Mesendoderm (in vitro differentiated cells): ENCODE measurements at regions not wholly inside any gene's neighbourhood (a gene's known extent, or its start where the extent isn't known, plus 50 kb on each side); places are given as distances from the start of the nearest gene placed in this dataset.
"Not testable (repeated sequence)": the region's sequence is repeated elsewhere in the genome, so short reads cannot be mapped to it uniquely, and the experiment has no call there.

Source experiments
- DNase-seq: peaks from one replicate; pipeline ENCODE4 v3.0.0; 2013
- H2AK5ac ChIP-seq: 2 replicates; pipeline ENCODE4 v1.6.1; 2013; ENCODE audit warnings: low read length, inconsistent platforms
- H2BK120ac ChIP-seq: 2 replicates; pipeline ENCODE4 v1.6.1; 2013; ENCODE audit warnings: low read depth, mild to moderate bottlenecking, low read length, moderate library complexity, mixed read lengths
- H2BK15ac ChIP-seq: replicated peaks from 2 replicates; pipeline ENCODE4 v1.6.1; 2013; ENCODE audit warnings: low read depth, mild to moderate bottlenecking, moderate library complexity
- H2BK5ac ChIP-seq: 2 replicates; pipeline ENCODE4 v1.6.1; 2013; ENCODE audit warnings: low read length, inconsistent platforms
- H3K18ac ChIP-seq: 2 replicates; pipeline ENCODE4 v1.6.1; 2013; ENCODE audit warnings: mild to moderate bottlenecking, low read length, mixed read lengths
- H3K23ac ChIP-seq: one replicate; pipeline ENCODE4 v1.6.1; 2013; ENCODE audit warnings: low read length
- H3K27ac ChIP-seq: 2 replicates; pipeline ENCODE4 v1.5.1; 2013; ENCODE audit warnings: low read depth, mild to moderate bottlenecking, inconsistent platforms, low read length, moderate library complexity
- H3K27me3 ChIP-seq: 2 replicates; pipeline ENCODE4 v1.6.1; 2013; ENCODE audit warnings: low read length, control low read depth, mild to moderate bottlenecking, inconsistent platforms; ENCODE audit not compliant: insufficient read depth, poor library complexity
- H3K36me3 ChIP-seq: 2 replicates; pipeline ENCODE4 v1.6.1; 2013; ENCODE audit warnings: low read length, inconsistent platforms; ENCODE audit not compliant: control insufficient read depth, insufficient read depth
- H3K4ac ChIP-seq: one replicate; pipeline ENCODE4 v1.6.1; 2013; ENCODE audit warnings: low read depth, mild to moderate bottlenecking, low read length, moderate library complexity
- H3K4me1 ChIP-seq: 2 replicates; pipeline ENCODE4 v1.6.1; 2013; ENCODE audit warnings: low read depth, low read length, inconsistent platforms; ENCODE audit not compliant: control insufficient read depth
- H3K4me2 ChIP-seq: 2 replicates; pipeline ENCODE4 v1.6.1; 2013; ENCODE audit warnings: low read length
- H3K4me3 ChIP-seq: 2 replicates; pipeline ENCODE4 v1.5.1; 2013; ENCODE audit warnings: mild to moderate bottlenecking, low read length
- H3K56ac ChIP-seq: one replicate; pipeline ENCODE4 v1.6.1; 2013; ENCODE audit warnings: low read length
- H3K79me1 ChIP-seq: 2 replicates; pipeline ENCODE4 v1.6.1; 2013; ENCODE audit warnings: low read length, inconsistent platforms
- H3K79me2 ChIP-seq: 2 replicates; pipeline ENCODE4 v1.6.1; 2013; ENCODE audit warnings: mild to moderate bottlenecking, low read length; ENCODE audit not compliant: control insufficient read depth, insufficient read depth
- H3K9ac ChIP-seq: 2 replicates; pipeline ENCODE4 v1.6.1; 2013; ENCODE audit warnings: low read length, inconsistent platforms
- H4K5ac ChIP-seq: one replicate; pipeline ENCODE4 v1.6.1; 2013; ENCODE audit warnings: low read length
- H4K8ac ChIP-seq: one replicate; pipeline ENCODE4 v1.6.1; 2013; ENCODE audit warnings: low read depth, mild to moderate bottlenecking, control low read depth, low read length, moderate library complexity
- whole genome bisulfite sequencing: extraction: QIAGEN DNeasy Blood & Tissue Kit; methylation state at CpG from one replicate; pipeline ENCODE4 v1.1.7; 2013; ENCODE audit warnings: low lambda C conversion rate, missing lambda C conversion rate; ENCODE audit not compliant: insufficient coverage; ENCODE audit errors: extremely low coverage; 5-methylcytosine and 5-hydroxymethylcytosine counted together

- H3K27ac ChIP-seq, H3K4me3 ChIP-seq, H3K4me1 ChIP-seq, H2BK15ac ChIP-seq, H3K27me3 ChIP-seq, H2BK5ac ChIP-seq, H3K79me2 ChIP-seq, H2BK120ac ChIP-seq, H2AK5ac ChIP-seq, H3K4ac ChIP-seq, H3K18ac ChIP-seq, DNase-seq, H3K4me2 ChIP-seq, H3K36me3 ChIP-seq, H3K56ac ChIP-seq, H3K23ac ChIP-seq, H4K5ac ChIP-seq, H3K9ac ChIP-seq, H3K79me1 ChIP-seq, H4K8ac ChIP-seq: not testable (repeated sequence)
- WGBS, result no CpG with 5 or more reads among the region's 4 CpGs
Measured at GRCh38 chr14:106798166-106798565, 1271.8 kb downstream of the TMEM121 start.

GRCh38 chr14:106802413-106803364, 1276.3 kb downstream of the TMEM121 start:
- WGBS, result no CpG with 5 or more reads among the region's 26 CpGs
- no peaks in the 10 kb centered on the region for H3K79me2 ChIP-seq
- no peak for DNase-seq
- H2BK5ac ChIP-seq, result no peak overlapping the region
- no peak overlapping the region for H3K27ac ChIP-seq
- H3K23ac ChIP-seq, result no peak overlapping the region
- no peak overlapping the region for H3K9ac ChIP-seq
- H3K56ac ChIP-seq, result no peak overlapping the region
- H3K36me3 ChIP-seq, result no peaks in the 10 kb centered on the region
- no peak overlapping the region for H2BK120ac ChIP-seq
- no peaks in the 10 kb centered on the region for H3K4me1 ChIP-seq
- H3K79me1 ChIP-seq, result no peaks in the 10 kb centered on the region
- H3K4me3 ChIP-seq, result no peak overlapping the region
- no peaks in the 10 kb centered on the region for H3K27me3 ChIP-seq
- no peak overlapping the region for H3K18ac ChIP-seq
- H4K8ac ChIP-seq, result no peak overlapping the region
- no peak overlapping the region for H4K5ac ChIP-seq
- H2BK15ac ChIP-seq, result no peak overlapping the region
- H2AK5ac ChIP-seq, result no peak overlapping the region
- H3K4me2 ChIP-seq, result no peak overlapping the region
- no peak overlapping the region for H3K4ac ChIP-seq

- Histone ChIP-seq H3K27ac (no peak overlapping the region), H3K9ac (no peak overlapping the region), H3K4ac (no peak overlapping the region), H3K79me2 (no peaks in the 10 kb centered on the region), H3K36me3 (no peaks in the 10 kb centered on the region), H3K56ac (no peak overlapping the region), H3K79me1 (no peaks in the 10 kb centered on the region), H3K4me1 (no peaks in the 10 kb centered on the region), H2AK5ac (no peak overlapping the region), H4K5ac (no peak overlapping the region), H3K4me2 (no peak overlapping the region), H3K23ac (no peak overlapping the region), H2BK5ac (no peak overlapping the region), H4K8ac (no peak overlapping the region), H3K18ac (no peak overlapping the region), H2BK120ac (no peak overlapping the region), H2BK15ac (no peak overlapping the region), H3K4me3 (no peak overlapping the region), H3K27me3 (no peaks in the 10 kb centered on the region)
- DNase-seq, result no peak
- no CpG with 5 or more reads among the region's 6 CpGs for WGBS
Measured at GRCh38 chr14:106803379-106803778, 1277.0 kb downstream of the TMEM121 start.

GRCh38 chr14:106807493-106807892, 1281.1 kb downstream of the TMEM121 start:
- no peak overlapping the region for H3K23ac ChIP-seq
- H3K9ac ChIP-seq, result no peak overlapping the region
- H4K8ac ChIP-seq, result no peak overlapping the region
- H3K27ac ChIP-seq, result no peak overlapping the region
- WGBS, result no CpG with 5 or more reads among the region's 3 CpGs
- no peaks in the 10 kb centered on the region for H3K79me1 ChIP-seq
- H2BK120ac ChIP-seq, result no peak overlapping the region
- no peaks in the 10 kb centered on the region for H3K36me3 ChIP-seq
- H2AK5ac ChIP-seq, result no peak overlapping the region
- H3K18ac ChIP-seq, result no peak overlapping the region
- H3K79me2 ChIP-seq, result no peaks in the 10 kb centered on the region
- H3K27me3 ChIP-seq, result no peaks in the 10 kb centered on the region
- no peaks in the 10 kb centered on the region for H3K4me1 ChIP-seq
- H3K4me3 ChIP-seq, result no peak overlapping the region
- no peak overlapping the region for H4K5ac ChIP-seq
- no peak overlapping the region for H3K56ac ChIP-seq
- no peak for DNase-seq
- H2BK15ac ChIP-seq, result no peak overlapping the region
- H2BK5ac ChIP-seq, result no peak overlapping the region
- no peak overlapping the region for H3K4me2 ChIP-seq
- H3K4ac ChIP-seq, result no peak overlapping the region

DNA sequence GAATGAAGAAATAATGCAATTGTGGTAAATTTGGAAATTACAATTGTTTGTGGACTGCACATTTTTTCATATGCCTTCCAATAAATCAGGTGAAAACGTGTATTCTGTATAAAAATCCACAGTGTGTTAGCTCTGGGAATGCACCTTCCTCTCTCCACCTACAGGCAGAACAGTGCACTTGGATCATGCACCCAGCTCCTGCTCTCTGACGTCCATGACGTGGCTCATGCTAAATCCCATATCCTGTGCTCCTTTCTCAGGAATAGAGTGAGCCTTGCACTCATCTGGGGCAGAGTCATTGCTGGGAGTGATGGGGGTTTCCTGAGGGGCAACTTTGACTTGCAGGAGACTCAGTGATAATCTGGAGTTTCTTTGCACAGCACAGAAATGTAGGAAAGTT, 1282.1 kb downstream of the TMEM121 start:
- H3K4me1 ChIP-seq, result no peaks in the 10 kb centered on the region
- H3K9ac ChIP-seq, result no peak overlapping the region
- H3K4me2 ChIP-seq, result no peak overlapping the region
- H3K4me3 ChIP-seq, result no peak overlapping the region
- H2BK120ac ChIP-seq, result no peak overlapping the region
- no peaks in the 10 kb centered on the region for H3K27me3 ChIP-seq
- no peak overlapping the region for H4K8ac ChIP-seq
- H3K79me1 ChIP-seq, result no peaks in the 10 kb centered on the region
- H2BK5ac ChIP-seq, result no peak overlapping the region
- DNase-seq, result no peak
- H4K5ac ChIP-seq, result no peak overlapping the region
- H3K18ac ChIP-seq, result no peak overlapping the region
- H3K36me3 ChIP-seq, result no peaks in the 10 kb centered on the region
- H3K56ac ChIP-seq, result no peak overlapping the region
- no CpG with 5 or more reads among the region's 3 CpGs for WGBS
- H3K4ac ChIP-seq, result no peak overlapping the region
- H2BK15ac ChIP-seq, result no peak overlapping the region
- no peak overlapping the region for H2AK5ac ChIP-seq
- H3K27ac ChIP-seq, result no peak overlapping the region
- H3K79me2 ChIP-seq, result no peaks in the 10 kb centered on the region
- no peak overlapping the region for H3K23ac ChIP-seq

- Histone ChIP-seq H3K27me3 (no peaks in the 10 kb centered on the region), H2BK120ac (no peak overlapping the region), H3K23ac (no peak overlapping the region), H2BK5ac (no peak overlapping the region), H3K79me1 (no peaks in the 10 kb centered on the region), H3K79me2 (no peaks in the 10 kb centered on the region), H3K4me3 (no peak overlapping the region), H3K18ac (no peak overlapping the region), H3K27ac (no peak overlapping the region), H3K36me3 (no peaks in the 10 kb centered on the region), H4K5ac (no peak overlapping the region), H3K9ac (no peak overlapping the region), H3K56ac (no peak overlapping the region), H3K4me2 (no peak overlapping the region), H4K8ac (no peak overlapping the region), H2AK5ac (no peak overlapping the region), H2BK15ac (no peak overlapping the region), H3K4ac (no peak overlapping the region), H3K4me1 (no peaks in the 10 kb centered on the region)
- no CpG with 5 or more reads among the region's 2 CpGs for WGBS
- DNase-seq, result no peak
Measured at GRCh38 chr14:106808907-106809306, 1282.5 kb downstream of the TMEM121 start.
